HEK293T (cell line): ENCODE measurements at regions not wholly inside any gene's neighbourhood (a gene's known extent, or its start where the extent isn't known, plus 50 kb on each side); places are given as distances from the start of the nearest gene placed in this dataset.

Experiments
- CTBP1 ChIP-seq: fragments of 450-650 bp; IDR thresholded peaks from 2 replicates; pipeline ENCODE4 v1.6.1; 2016; ENCODE audit warnings: borderline replicate concordance
- FOXA1 ChIP-seq: fragments of 450-650 bp; IDR thresholded peaks from 2 replicates; pipeline ENCODE4 v1.6.1; 2016; ENCODE audit warnings: mild to moderate bottlenecking
- FOXK2 ChIP-seq: fragments of 450-650 bp; IDR thresholded peaks from 2 replicates; pipeline ENCODE4 v1.6.1; 2016; ENCODE audit warnings: mild to moderate bottlenecking
- SP1 ChIP-seq: fragments of 450-650 bp; IDR thresholded peaks from 2 replicates; pipeline ENCODE4 v1.6.1; 2017
- TARDBP ChIP-seq: fragments of 450-650 bp; IDR thresholded peaks from 2 replicates; pipeline ENCODE4 v1.6.1; 2016

- no peak for TF ChIP-seq FOXA1
- TF ChIP-seq SP1 = no peak
- no peak for TF ChIP-seq CTBP1
- no peak for TF ChIP-seq FOXK2
- TF ChIP-seq TARDBP = no peak
Observed at GRCh38 chr4:189510601-189511000, 430.1 kb upstream of the FRG1 start.
